Kidney epithelial cell (primary cell): ENCODE measurements at regions not wholly inside any gene's neighbourhood (a gene's known extent, or its start where the extent isn't known, plus 50 kb on each side); places are given as distances from the start of the nearest gene placed in this dataset.

Experiments used
- DNase-seq: peaks from one replicate; pipeline ENCODE4 v3.0.0-alpha.2; 2010; ENCODE audit warnings: low read depth
- H3K27me3 ChIP-seq: 2 replicates; pipeline ENCODE4 v1.6.0; 2011; ENCODE audit warnings: low read length; ENCODE audit not compliant: control insufficient read depth, insufficient read depth
- H3K36me3 ChIP-seq: 2 replicates; pipeline ENCODE4 v1.5.1; 2011; ENCODE audit warnings: low read length; ENCODE audit not compliant: control insufficient read depth, insufficient read depth
- H3K4me3 ChIP-seq: 2 replicates; pipeline ENCODE4 v1.5.1; 2011; ENCODE audit warnings: low read depth, mild to moderate bottlenecking, control low read depth, low read length
- CTCF ChIP-seq: IDR thresholded peaks from 2 replicates; pipeline ENCODE4 v1.5.1; 2011; ENCODE audit warnings: mild to moderate bottlenecking, moderate library complexity, low read length, control low read depth, inconsistent platforms; ENCODE audit not compliant: insufficient read depth, poor library complexity, severe bottlenecking

- TF ChIP-seq CTCF: no peak
- H3K4me3 ChIP-seq: no peak overlapping the region
- no peaks in the 10 kb centered on the region for H3K27me3 ChIP-seq
- DNase-seq: peak; percentile 50
- no peaks in the 10 kb centered on the region for H3K36me3 ChIP-seq
Measured at GRCh38 chr13:86563308-86563707, 764.1 kb upstream of the SLITRK6 start.

GRCh38 chr13:86567119-86567518 lies 767.9 kb upstream of the SLITRK6 start:
- no peak for DNase-seq
- no peaks in the 10 kb centered on the region for H3K27me3 ChIP-seq
- no peak for TF ChIP-seq CTCF
- H3K4me3 ChIP-seq: no peak overlapping the region
- H3K36me3 ChIP-seq: no peaks in the 10 kb centered on the region

GRCh38 chr13:86569119-86569518 lies 769.9 kb upstream of the SLITRK6 start:
- Histone ChIP-seq H3K4me3 (no peak overlapping the region), H3K36me3 (no peaks in the 10 kb centered on the region), H3K27me3 (no peaks in the 10 kb centered on the region)
- no peak for TF ChIP-seq CTCF
- DNase-seq: no peak

- no peak for DNase-seq
- no peak for TF ChIP-seq CTCF
- no peaks in the 10 kb centered on the region for H3K36me3 ChIP-seq
- H3K27me3 ChIP-seq: no peaks in the 10 kb centered on the region
- H3K4me3 ChIP-seq: no peak overlapping the region
Measured at GRCh38 chr13:86569974-86570373, 770.8 kb upstream of the SLITRK6 start.

GRCh38 chr13:86572115-86572514 lies 772.9 kb upstream of the SLITRK6 start:
- TF ChIP-seq CTCF: no peak

GRCh38 chr13:86579662-86580061 lies 780.4 kb upstream of the SLITRK6 start:
- DNase-seq: no peak
- no peaks in the 10 kb centered on the region for H3K36me3 ChIP-seq
- TF ChIP-seq CTCF: no peak
- no peak overlapping the region for H3K4me3 ChIP-seq
- H3K27me3 ChIP-seq: no peaks in the 10 kb centered on the region

More at GRCh38 chr13:86572115-86572514, 772.9 kb upstream of the SLITRK6 start:
- H3K36me3 ChIP-seq: no peaks in the 10 kb centered on the region
- DNase-seq: peak; percentile 12
- H3K27me3 ChIP-seq: no peaks in the 10 kb centered on the region
- no peak overlapping the region for H3K4me3 ChIP-seq
